Spleen (tissue), 11 donors: ENCODE measurements at regions not wholly inside any gene's neighbourhood (a gene's known extent, or its start where the extent isn't known, plus 50 kb on each side); places are given as distances from the start of the nearest gene placed in this dataset.

Experiments used
- DNase-seq: peaks from one replicate; pipeline ENCODE4 v3.0.0-alpha.2; 2020
- H3K27ac ChIP-seq, 8 donors: fragments of 200-600 bp; sonication (generic) in 7 of 8; 1 replicate in 4 of 8; 2 replicates in 4 of 8; pipeline versions ENCODE4 v1.5.0 to v1.8.0; 2016 to 2021; ENCODE audit warnings: inconsistent platforms in 4 of 8, mild to moderate bottlenecking in 4 of 8, moderate library complexity in 1 of 8
- H3K27me3 ChIP-seq, 7 donors: fragments of 200-600 bp; sonication (generic) in 6 of 7; replicated peaks in 1 of 7; 1 replicate in 4 of 7; 2 replicates in 3 of 7; pipeline versions ENCODE4 v1.5.0 to v1.8.0; 2016 to 2021; ENCODE audit warnings: inconsistent platforms in 3 of 7, mild to moderate bottlenecking in 1 of 7
- H3K36me3 ChIP-seq, 6 donors: fragments of 200-600 bp; sonication (generic) in 5 of 6; 1 replicate in 4 of 6; 2 replicates in 2 of 6; pipeline versions ENCODE4 v1.5.0 to v1.8.0; 2016 to 2021; ENCODE audit warnings: inconsistent platforms in 2 of 6
- H3K4me1 ChIP-seq, 6 donors: fragments of 200-600 bp; sonication (generic) in 5 of 6; 1 replicate in 3 of 6; 2 replicates in 3 of 6; pipeline versions ENCODE4 v1.5.0 to v1.8.0; 2016 to 2021; ENCODE audit warnings: inconsistent platforms in 3 of 6
- H3K4me3 ChIP-seq, 8 donors: fragments of 200-600 bp; sonication (generic) in 7 of 8; 1 replicate in 4 of 8; 2 replicates in 4 of 8; pipeline versions ENCODE4 v1.5.0 to v1.8.0; 2016 to 2021; ENCODE audit warnings: inconsistent platforms in 4 of 8, mild to moderate bottlenecking in 4 of 8, moderate library complexity in 2 of 8
- H3K9me3 ChIP-seq, 8 donors: fragments of 200-600 bp; sonication (generic) in 7 of 8; 1 replicate in 4 of 8; 2 replicates in 4 of 8; pipeline versions ENCODE4 v1.5.0 to v1.8.0; 2016 to 2021; ENCODE audit warnings: inconsistent platforms in 4 of 8
- POLR2A ChIP-seq, 3 donors: fragments of 450-650 bp; IDR thresholded peaks; one replicate each; pipeline ENCODE4 v1.5.1; 2017; ENCODE audit warnings: antibody characterized with exemption in 3 of 3, mild to moderate bottlenecking in 1 of 3
- POLR2AphosphoS5 ChIP-seq, 3 donors: sonication (generic); formaldehyde crosslinking; IDR thresholded peaks; one replicate each; pipeline ENCODE4 v1.5.1; 2017; ENCODE audit warnings: antibody characterized with exemption in 3 of 3
- WGBS, 5 donors: extraction: QIAGEN DNeasy Blood & Tissue Kit in 3 of 5; methylation state at CpG; one replicate each; pipeline versions ENCODE4 v1.1.5 to v1.1.7; 2013 to 2018; 5-methylcytosine and 5-hydroxymethylcytosine counted together
- intact Hi-C: fragments of 100-400 bp; cut with DNase I; formaldehyde crosslinking; loops from one replicate; pipeline ENCODE4 v1.15.0; 2023; ENCODE audit warnings: low total_unique reads
- TF ChIP-seq, protein P1 (sequence below), 11 experiments: fragments of 200-600 bp in 7 of 11; fragments of 450-650 bp in 4 of 11; sonication (generic) in 4 of 11; IDR thresholded peaks in 8 of 11; conservative IDR thresholded peaks in 3 of 11; 1 replicate in 7 of 11; 2 replicates in 4 of 11; pipeline versions ENCODE4 v1.4.0 to v1.8.0; 2016 to 2021; ENCODE audit warnings: antibody characterized with exemption in 11 of 11, inconsistent platforms in 4 of 11, mild to moderate bottlenecking in 1 of 11
- donor health status: healthy with polysubstance abuse.
- donor health status: DM: no; HTN: no; CAD: no; lungs with moderate emphysema.
- donor health status: DM: no; HTN: no; CAD: no.
- donor health status: Bipolar disorder and iron deficiency.
- donor health status: healthy.
- donor health status: DM: no; HTN: no; CAD: no.
- donor health status: DM: yes; HTN: yes; CAD: no.

- Histone ChIP-seq H3K9me3 (no peaks in the 10 kb centered on the region), H3K36me3 (no peaks in the 10 kb centered on the region), H3K4me1 (no peaks in the 10 kb centered on the region), H3K27ac (no peak overlapping the region), H3K27me3 (peaks cover 0 to 5% (median 0%) of the 10 kb centered on the region in 7 donors), H3K4me3 (no peak overlapping the region)
- intact Hi-C loops = no loop called here
- DNase-seq = no peak
- no peak for TF ChIP-seq POLR2AphosphoS5 (IDR thresholded peaks at IDR 0.05)
- no peak for TF ChIP-seq POLR2A (IDR thresholded peaks at IDR 0.05)
- WGBS, 5 donors = 30 to 54% (median 43%) methylated on average over 4 of the region's 4 CpGs
Observed at GRCh38 chr5:42230839-42231238, 192.4 kb upstream of the GHR start.

- Histone ChIP-seq H3K4me1 (no peaks in the 10 kb centered on the region), H3K36me3 (no peaks in the 10 kb centered on the region), H3K27ac (no peak overlapping the region), H3K4me3 (no peak overlapping the region), H3K9me3 (no peaks in the 10 kb centered on the region), H3K27me3 (peaks cover 0 to 5% (median 0%) of the 10 kb centered on the region in 7 donors)
- intact Hi-C loops = no loop called here
- no peak for DNase-seq
- TF ChIP-seq POLR2A (IDR thresholded peaks at IDR 0.05) = no peak
Observed at GRCh38 chr5:42235241-42235640, 188.0 kb upstream of the GHR start.

DNA sequence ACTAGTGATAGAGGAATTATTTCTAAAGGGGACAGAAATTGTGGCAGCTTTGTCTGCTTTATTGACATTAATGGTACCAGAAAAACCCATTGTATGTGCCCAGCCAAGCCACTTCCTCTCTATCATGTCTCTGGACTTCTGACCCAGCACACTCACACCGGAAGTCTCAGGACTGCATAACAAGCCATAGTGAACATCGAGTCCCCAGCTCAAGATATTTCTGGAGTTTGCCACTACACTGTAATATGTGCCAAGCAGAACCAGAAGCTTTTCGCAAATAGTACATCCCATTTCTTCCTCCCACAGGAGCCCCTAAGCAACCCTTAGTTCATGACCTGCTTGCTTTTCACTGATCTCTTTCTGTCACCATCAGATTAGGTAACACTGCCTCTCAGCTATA lies 187.4 kb upstream of the GHR start:
- Histone ChIP-seq H3K27me3 (peaks cover 0 to 5% (median 0%) of the 10 kb centered on the region in 7 donors), H3K4me1 (no peaks in the 10 kb centered on the region)
- no peak for DNase-seq

GRCh38 chr5:42241636-42242035 lies 181.6 kb upstream of the GHR start:
- DNase-seq = no peak
- intact Hi-C loops = no loop called here
- WGBS, 5 donors = 77 to 93% (median 84%) methylated on average over 2 of the region's 2 CpGs
- no peaks in the 10 kb centered on the region for H3K9me3 ChIP-seq
- no peaks in the 10 kb centered on the region for H3K4me1 ChIP-seq
- TF ChIP-seq POLR2AphosphoS5 (IDR thresholded peaks at IDR 0.05) (no peak), POLR2A (IDR thresholded peaks at IDR 0.05) (no peak)
- TF ChIP-seq, protein P1, sequence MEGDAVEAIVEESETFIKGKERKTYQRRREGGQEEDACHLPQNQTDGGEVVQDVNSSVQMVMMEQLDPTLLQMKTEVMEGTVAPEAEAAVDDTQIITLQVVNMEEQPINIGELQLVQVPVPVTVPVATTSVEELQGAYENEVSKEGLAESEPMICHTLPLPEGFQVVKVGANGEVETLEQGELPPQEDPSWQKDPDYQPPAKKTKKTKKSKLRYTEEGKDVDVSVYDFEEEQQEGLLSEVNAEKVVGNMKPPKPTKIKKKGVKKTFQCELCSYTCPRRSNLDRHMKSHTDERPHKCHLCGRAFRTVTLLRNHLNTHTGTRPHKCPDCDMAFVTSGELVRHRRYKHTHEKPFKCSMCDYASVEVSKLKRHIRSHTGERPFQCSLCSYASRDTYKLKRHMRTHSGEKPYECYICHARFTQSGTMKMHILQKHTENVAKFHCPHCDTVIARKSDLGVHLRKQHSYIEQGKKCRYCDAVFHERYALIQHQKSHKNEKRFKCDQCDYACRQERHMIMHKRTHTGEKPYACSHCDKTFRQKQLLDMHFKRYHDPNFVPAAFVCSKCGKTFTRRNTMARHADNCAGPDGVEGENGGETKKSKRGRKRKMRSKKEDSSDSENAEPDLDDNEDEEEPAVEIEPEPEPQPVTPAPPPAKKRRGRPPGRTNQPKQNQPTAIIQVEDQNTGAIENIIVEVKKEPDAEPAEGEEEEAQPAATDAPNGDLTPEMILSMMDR (IDR thresholded peaks at IDR 0.05 in 8 of 11, conservative IDR thresholded peaks at IDR 0.05 in 3 of 11) = no peak
- no peak overlapping the region for H3K27ac ChIP-seq
- no peaks in the 10 kb centered on the region for H3K27me3 ChIP-seq
- no peaks in the 10 kb centered on the region for H3K36me3 ChIP-seq
- H3K4me3 ChIP-seq = no peak overlapping the region

More for the DNA sequence above, 187.4 kb upstream of the GHR start:
- Histone ChIP-seq H3K27ac (no peak overlapping the region), H3K4me3 (no peak overlapping the region), H3K9me3 (no peaks in the 10 kb centered on the region), H3K36me3 (no peaks in the 10 kb centered on the region)
- WGBS, 5 donors = 75 to 85% (median 82%) methylated on average over 3 of the region's 3 CpGs
- intact Hi-C loops = no loop called here
- TF ChIP-seq, protein P1 (IDR thresholded peaks at IDR 0.05 in 8 of 11, conservative IDR thresholded peaks at IDR 0.05 in 3 of 11) = no peak
- TF ChIP-seq POLR2AphosphoS5 (IDR thresholded peaks at IDR 0.05) = no peak
- TF ChIP-seq POLR2A (IDR thresholded peaks at IDR 0.05) = no peak

DNA sequence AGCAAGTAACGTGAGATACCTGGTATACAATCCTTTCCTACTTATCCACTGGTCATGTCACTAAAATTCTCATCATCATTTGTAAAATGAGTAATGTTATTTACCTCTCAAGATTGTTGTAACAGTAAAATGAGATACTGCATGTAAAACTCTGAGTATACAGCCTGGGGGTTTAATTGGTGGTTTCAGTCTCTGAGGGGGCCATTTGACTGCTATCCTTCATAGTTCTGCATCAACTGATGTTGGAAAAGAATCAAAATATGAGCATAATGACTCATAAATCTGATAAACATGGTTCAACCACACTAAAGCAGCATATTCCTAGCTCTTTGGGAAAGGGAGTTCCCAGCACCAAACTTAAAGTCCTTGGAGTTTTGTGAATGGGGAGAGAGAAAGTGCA lies 181.0 kb upstream of the GHR start:
- no peaks in the 10 kb centered on the region for H3K36me3 ChIP-seq
- no peaks in the 10 kb centered on the region for H3K4me1 ChIP-seq
- no peak overlapping the region for H3K4me3 ChIP-seq
- no peaks in the 10 kb centered on the region for H3K9me3 ChIP-seq
- DNase-seq = no peak
- 60 to 67% (median 66%) methylated on average over 1 of the region's 1 CpG for WGBS, 5 donors
- intact Hi-C loops = no loop called here
- no peak overlapping the region for H3K27ac ChIP-seq
- no peak for TF ChIP-seq POLR2AphosphoS5 (IDR thresholded peaks at IDR 0.05)
- TF ChIP-seq POLR2A (IDR thresholded peaks at IDR 0.05) = no peak
- TF ChIP-seq, protein P1 (IDR thresholded peaks at IDR 0.05 in 8 of 11, conservative IDR thresholded peaks at IDR 0.05 in 3 of 11) = no peak
- no peaks in the 10 kb centered on the region for H3K27me3 ChIP-seq
